ENCODE measurements at regions not wholly inside any gene's neighbourhood (a gene's known extent, or its start where the extent isn't known, plus 50 kb on each side); places are given as distances from the start of the nearest gene placed in this dataset.

DNA sequence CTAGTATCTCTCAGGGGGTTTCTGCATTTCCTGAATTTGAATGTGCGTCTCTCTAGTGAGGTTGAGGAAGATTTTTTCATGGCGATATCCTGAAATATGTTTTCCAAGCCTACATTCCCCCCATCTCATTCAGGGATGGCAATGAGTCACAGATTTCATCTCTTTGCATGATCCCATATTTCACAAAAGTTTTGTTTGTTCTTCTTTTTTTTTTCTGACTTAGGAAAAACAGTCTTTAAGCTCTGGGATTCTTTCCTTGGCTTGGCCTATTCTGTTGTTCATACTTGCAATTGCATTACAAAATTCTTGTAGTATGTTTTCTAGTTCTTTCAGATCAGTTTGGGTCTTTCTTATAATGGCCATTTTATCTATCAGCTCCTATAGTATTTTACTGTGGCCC, 136.5 kb downstream of the DSEL start:
- DNase-seq, result no peak

DNA sequence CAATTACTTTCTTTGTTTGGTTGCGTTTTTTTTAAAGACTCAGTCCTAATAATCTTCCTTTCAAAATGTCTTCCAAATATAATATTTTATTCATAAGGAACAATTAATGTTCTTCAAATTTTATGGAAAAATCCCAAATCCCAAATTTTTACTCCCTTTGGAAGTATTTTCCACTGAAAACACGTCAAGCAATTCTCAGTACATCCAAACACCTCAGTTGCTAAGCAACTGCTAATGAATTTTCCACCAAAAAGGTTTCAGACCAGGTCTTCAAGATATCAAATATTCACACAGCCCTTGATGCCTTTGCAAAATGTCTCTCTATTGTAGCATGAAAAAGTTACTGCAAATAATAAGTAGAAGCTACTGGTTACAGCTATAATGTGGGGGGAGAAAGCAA, 140.1 kb downstream of the DSEL start:
- no peak for DNase-seq

DNA sequence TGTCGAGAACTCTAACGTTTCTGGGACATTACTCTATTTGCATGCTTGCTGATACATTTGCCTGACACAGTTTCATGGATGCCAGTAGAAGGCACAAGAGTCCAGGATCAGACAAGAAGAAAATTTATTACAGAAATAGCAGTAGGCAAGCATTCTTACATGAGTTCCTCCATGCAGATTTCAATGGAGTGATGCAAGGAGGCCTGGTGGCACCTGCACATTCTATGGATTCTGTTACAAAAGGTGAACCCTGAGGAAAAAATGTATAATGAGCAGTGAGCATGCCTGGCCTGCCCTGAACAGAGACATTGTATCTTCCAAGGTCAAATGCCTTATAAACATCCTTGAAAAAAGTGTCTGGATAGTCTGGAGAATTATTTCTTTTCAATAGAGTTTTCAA, 142.9 kb downstream of the DSEL start:
- no peak for DNase-seq

GRCh38 chr18:67367540-67367939, 149.0 kb downstream of the DSEL start:
- no peak for DNase-seq

GRCh38 chr18:67363694-67364093, 152.8 kb downstream of the DSEL start:
- no peak for DNase-seq

- DNase-seq, result no peak
Observed at GRCh38 chr18:67362906-67363305, 153.6 kb downstream of the DSEL start.

- no peak for DNase-seq
Observed at GRCh38 chr18:67359873-67360838, 156.4 kb downstream of the DSEL start.

- DNase-seq, result no peak
Observed at GRCh38 chr18:67358947-67359346, 157.6 kb downstream of the DSEL start.

DNA sequence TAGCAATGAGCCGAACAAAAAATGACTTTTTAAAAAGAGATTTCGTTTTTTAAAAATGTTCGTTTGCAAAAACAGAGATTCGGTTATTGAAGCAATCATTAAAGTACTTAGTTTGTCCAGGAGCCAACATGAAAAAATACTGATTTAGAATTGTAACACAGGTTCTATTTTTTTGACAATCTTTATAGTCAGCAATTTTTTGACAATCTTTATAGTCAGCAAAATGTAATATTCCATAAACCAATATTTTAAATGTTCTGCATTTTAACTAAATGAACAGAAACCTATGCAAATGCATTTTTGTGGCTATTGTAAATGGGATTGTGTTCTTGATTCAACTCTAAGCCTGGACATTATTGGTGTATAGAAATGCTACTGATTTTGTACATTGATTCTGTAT, 161.8 kb downstream of the DSEL start:
- no peak for DNase-seq

GRCh38 chr18:67354091-67354490, 162.4 kb downstream of the DSEL start:
- no peak for DNase-seq

DNA sequence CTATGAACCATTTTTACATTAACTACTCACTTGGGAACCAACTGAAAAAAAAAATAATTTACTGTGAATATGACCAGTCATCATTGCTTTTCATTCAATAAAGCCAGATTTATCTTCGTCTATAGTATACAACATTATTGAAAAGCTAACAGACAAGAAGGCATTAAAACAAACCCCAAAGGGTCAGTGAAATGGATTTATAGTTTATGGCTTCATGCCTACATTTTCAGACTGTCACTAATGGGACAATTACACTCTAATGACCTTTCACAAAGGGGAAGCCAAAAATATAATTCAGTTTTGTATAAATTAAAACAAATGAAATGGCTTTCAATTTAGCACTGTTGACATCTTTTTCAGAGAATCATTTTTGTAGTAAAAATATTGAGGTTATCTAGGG, 169.1 kb downstream of the DSEL start:
- no peak for DNase-seq

GRCh38 chr18:67342159-67342558, 174.4 kb downstream of the DSEL start:
- no peak for DNase-seq

DNA sequence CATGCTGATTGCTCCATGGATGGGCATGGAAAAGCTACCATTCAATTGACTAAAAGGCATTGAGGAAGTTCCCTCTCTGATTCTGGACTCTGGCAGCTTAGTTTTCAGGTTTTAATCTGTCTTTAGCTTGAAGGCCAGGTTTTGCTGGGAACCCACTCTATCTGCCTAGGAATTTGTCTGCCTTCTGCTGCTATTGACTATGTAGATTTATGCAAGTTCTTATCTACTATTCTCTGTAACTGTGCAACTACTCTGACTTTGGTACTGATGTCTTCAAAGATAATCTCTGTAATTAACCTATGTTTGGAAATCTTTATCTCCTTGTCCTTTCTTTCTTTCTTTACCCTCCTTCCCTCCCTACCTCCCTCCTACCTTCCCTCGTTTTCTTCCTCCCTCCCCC, 178.8 kb downstream of the DSEL start:
- no peak for DNase-seq

- DNase-seq, result no peak
Observed at GRCh38 chr18:67331857-67332256, 184.7 kb downstream of the DSEL start.

GRCh38 chr18:67319109-67319508, 197.4 kb downstream of the DSEL start:
- DNase-seq, result no peak

DNA sequence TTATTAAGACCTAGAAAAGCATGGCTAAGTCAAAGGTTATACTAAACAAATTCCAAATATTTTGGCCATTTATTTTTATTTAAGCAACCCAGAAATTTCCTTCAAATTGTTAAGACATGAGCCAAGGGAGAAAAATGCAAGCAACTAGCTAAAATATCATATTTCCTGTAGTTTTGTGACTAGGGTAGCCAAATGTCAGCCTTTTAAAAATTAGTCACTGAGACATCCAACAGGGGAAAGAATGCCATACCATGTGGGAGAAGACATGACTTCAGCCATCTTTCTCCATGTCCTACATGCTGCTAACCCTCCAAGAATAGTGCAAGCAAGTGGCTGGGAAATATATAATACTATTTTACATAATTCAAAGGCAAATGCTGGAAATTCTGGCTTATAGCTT, 197.9 kb downstream of the DSEL start:
- no peak for DNase-seq

DNA sequence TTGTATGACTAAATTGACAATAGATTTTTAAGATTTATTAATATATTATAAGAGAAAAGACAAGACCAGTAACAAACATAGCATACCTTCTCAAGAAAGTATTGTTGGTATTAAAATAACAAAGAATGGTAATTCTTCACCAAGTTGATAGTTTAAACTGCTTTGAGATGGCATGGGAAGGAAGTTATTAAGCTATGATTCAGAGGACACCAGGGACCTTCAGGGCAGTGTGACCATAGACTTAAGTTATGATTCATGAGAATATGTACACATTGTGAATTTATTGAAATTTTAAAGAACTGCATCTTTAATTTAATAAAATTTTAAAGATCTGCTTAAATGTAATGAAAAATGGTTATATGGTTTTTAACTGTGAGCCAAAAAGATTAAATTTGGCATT, 205.7 kb downstream of the DSEL start:
- no peak for DNase-seq

- DNase-seq, result no peak
Observed at GRCh38 chr18:67308819-67309218, 207.7 kb downstream of the DSEL start.

- DNase-seq, result no peak
Observed at GRCh38 chr18:67305466-67305865, 211.1 kb downstream of the DSEL start.

GRCh38 chr18:67302043-67302442, 214.5 kb downstream of the DSEL start:
- DNase-seq, result no peak

GRCh38 chr18:67301592-67301991, 214.9 kb downstream of the DSEL start:
- DNase-seq, result no peak

- peak; percentile 32 for DNase-seq
Observed at GRCh38 chr18:67300498-67300897, 216.0 kb downstream of the DSEL start.

DNA sequence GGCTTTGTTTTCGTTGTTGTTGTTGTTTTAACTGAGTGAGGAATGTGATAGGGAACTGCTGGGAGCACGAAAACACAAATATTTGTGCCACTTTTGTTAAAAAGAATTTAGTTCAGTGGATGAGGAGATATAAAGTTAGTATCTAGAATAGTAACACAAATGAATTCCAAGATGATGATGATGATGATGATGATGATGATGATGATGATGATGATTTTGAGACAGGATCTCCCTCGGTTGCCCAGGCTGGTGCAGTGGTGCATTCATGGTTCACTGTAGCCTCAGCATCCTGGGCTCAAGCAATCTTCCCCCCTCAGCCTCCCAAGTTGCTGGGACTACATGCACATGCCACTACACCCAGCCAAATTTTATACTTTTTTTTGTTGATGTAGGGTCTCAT, 223.7 kb downstream of the DSEL start:
- no peak for DNase-seq

DNA sequence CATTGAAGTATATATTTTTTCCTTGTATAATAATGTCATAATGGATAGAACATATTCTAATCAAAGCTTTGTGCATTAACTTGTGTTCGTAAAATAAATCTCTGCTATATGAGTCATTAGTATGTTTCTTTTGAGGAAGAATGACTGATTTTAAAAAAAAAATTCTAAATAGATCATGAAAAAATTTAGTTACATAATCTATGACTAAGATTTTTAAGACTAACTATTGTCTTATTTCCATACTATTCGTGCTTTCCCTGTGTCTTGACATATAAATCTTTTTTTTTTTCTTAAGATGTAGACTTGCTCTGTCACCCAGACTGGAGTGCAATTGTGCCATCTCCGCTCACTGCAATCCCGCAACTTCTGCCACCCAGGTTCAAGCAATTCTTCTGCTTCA, 226.1 kb downstream of the DSEL start:
- no peak for DNase-seq

- no peak for DNase-seq
Observed at GRCh38 chr18:67285583-67285982, 230.9 kb downstream of the DSEL start.

Measured in stimulated activated CD8-positive, alpha-beta memory T cell treated with anti-CD3 and anti-CD28 coated beads, Interleukin-4, amount 100 ng/mL, for 48 hours (primary cell).